Heart left ventricle (tissue), 13 donors: ENCODE measurements at regions not wholly inside any gene's neighbourhood (a gene's known extent, or its start where the extent isn't known, plus 50 kb on each side); places are given as distances from the start of the nearest gene placed in this dataset.

Experiments
- CTCF ChIP-seq, 12 donors: fragments of 200-600 bp; sonication (generic) in 4 of 12; IDR thresholded peaks; one replicate each; pipeline versions ENCODE4 v1.5.0 to v1.8.0; 2018 to 2022; ENCODE audit warnings: antibody characterized with exemption in 12 of 12, mild to moderate bottlenecking in 5 of 12
- POLR2A ChIP-seq, 2 donors: fragments of 450-650 bp; IDR thresholded peaks; one replicate each; pipeline ENCODE4 v1.6.1; 2017; ENCODE audit warnings: antibody characterized with exemption in 2 of 2, mild to moderate bottlenecking in 2 of 2, moderate library complexity in 2 of 2
- donor health status: ischemic (EF 13 %, LVEDD 7.1; RV severe dilation, severe dysfunction).
- donor health status: DM: no; HTN: yes; CAD: no.
- donor health status: DM: no; HTN: no; CAD: no.
- donor health status: ischemic (EF 25% LVEDD 6.9; RV normal size, moderate dysfunction).
- donor health status: ischemic (EF 25% LVEDD 5.7; RV mildly dilated, moderate dysfunction).
- donor health status: ischemic (EF 35%, LVEDD 5.7; RV mildly dilated, moderate dysfunction).
- donor health status: nonischemic (EF 11% LVEDD 7.7; RV severe dilation, severe dysfunction).
- donor health status: DM: yes; HTN: yes; CAD: no.
- donor health status: PGD.
- donor health status: ischemic (EF 29% LVEDD 5.4; RV normal size, mild dysfunction).
- donor health status: nonischemic (EF 23%, LVEDD 6.1; RV moderate dilation, normal function).

- TF ChIP-seq CTCF (IDR thresholded peaks at IDR 0.05), result peak in 9 of 12 donors; percentile 9 to 47 (median 28)
- no peak for TF ChIP-seq POLR2A (IDR thresholded peaks at IDR 0.05)
These were observed 88.3 kb upstream of the UNC5C start for GRCh38 chr4:95637043-95637600.
